GM12878 (cell line): ENCODE measurements at regions not wholly inside any gene's neighbourhood (a gene's known extent, or its start where the extent isn't known, plus 50 kb on each side); places are given as distances from the start of the nearest gene placed in this dataset.

ENCODE experiments used
- ATAC-seq: fragments of 200-7000 bp; cut with Tn5 transposase; 3 replicates; pipeline ENCODE4 v1.9.1; 2020; ENCODE audit warnings: mild to moderate bottlenecking, moderate library complexity
- BruUV-seq: library from RNA; stranded (reverse); fragments of 400-500 nt; replicated peaks from 2 replicates; lab custom pipeline; 2021; lab: Mats Ljungman, UMichigan
- CTCF ChIA-PET: fragments of 300-600 bp; sonication (Branson Sonifier 250); formaldehyde crosslinking; extraction: SDS; loops from one replicate; lab custom pipeline; 2021; ENCODE audit warnings: inconsistent platforms; lab: Yijun Ruan, JAX
- POLR2A ChIA-PET: fragments of 350-600 bp; formaldehyde crosslinking; extraction: SDS; loops from one replicate; lab custom pipeline; 2021; ENCODE audit warnings: inconsistent platforms; lab: Charles Lee
- RAD21 ChIA-PET: fragments of 300-600 bp; sonication (Branson Sonifier 250); formaldehyde crosslinking; loops from one replicate; lab custom pipeline; 2023; ENCODE audit warnings: antibody characterized with exemption; ENCODE audit not compliant: unreplicated experiment; lab: Charles Lee
- SMC1A ChIA-PET: fragments of 300-600 bp; sonication (Branson Sonifier 250); formaldehyde crosslinking; loops from one replicate; lab custom pipeline; 2023; ENCODE audit not compliant: unreplicated experiment, uncharacterized antibody; lab: Charles Lee
- DNase-seq: peaks from one replicate; pipeline ENCODE4 v3.0.0-alpha.2; 2011; ENCODE audit warnings: low read depth, low spot score
- FAIRE-seq: peaks from 3 replicates; lab custom pipeline; 2011; peaks lifted over from hg19 to GRCh38; lab: Jason Lieb, UNC
- H2AFZ ChIP-seq: 2 replicates; pipeline ENCODE4 v1.6.0; 2011; ENCODE audit warnings: low read depth, low read length, control low read depth; ENCODE audit not compliant: control insufficient read depth
- H3K27ac ChIP-seq: 2 replicates; pipeline ENCODE4 v1.5.1; 2011; ENCODE audit warnings: control low read depth; ENCODE audit not compliant: control insufficient read depth, insufficient read depth
- H3K27me3 ChIP-seq, 2 experiments: replicated peaks in 1 of 2; 2 replicates each; pipeline versions ENCODE4 v1.6.0 to v1.6.1; 2011; ENCODE audit warnings: low read length in 1 of 2; ENCODE audit not compliant: control insufficient read depth in 2 of 2, insufficient read depth in 2 of 2
- H3K36me3 ChIP-seq, 2 experiments: 2 replicates each; pipeline ENCODE4 v1.5.1; 2011; ENCODE audit warnings: low read length in 1 of 2; ENCODE audit not compliant: control insufficient read depth in 2 of 2, insufficient read depth in 2 of 2
- H3K4me1 ChIP-seq: 2 replicates; pipeline ENCODE4 v1.6.1; 2011; ENCODE audit warnings: mild to moderate bottlenecking, low read length, moderate library complexity, mixed read lengths; ENCODE audit not compliant: control insufficient read depth, insufficient read depth
- H3K4me2 ChIP-seq: 2 replicates; pipeline ENCODE4 v1.6.0; 2011; ENCODE audit warnings: control low read depth; ENCODE audit not compliant: control insufficient read depth, insufficient read depth
- H3K4me3 ChIP-seq: fragments of 200-600 bp; sonication (generic); 2 replicates; pipeline ENCODE4 v1.5.1; 2016
- H3K79me2 ChIP-seq: 2 replicates; pipeline ENCODE4 v1.6.0; 2011; ENCODE audit warnings: low read length; ENCODE audit not compliant: control insufficient read depth, insufficient read depth
- H3K9ac ChIP-seq: 2 replicates; pipeline ENCODE4 v1.8.0; 2011; ENCODE audit warnings: low read length, control low read depth, mixed read lengths; ENCODE audit not compliant: control insufficient read depth, insufficient read depth
- H3K9me3 ChIP-seq: replicated peaks from 3 replicates; pipeline ENCODE4 v1.5.1; 2011; ENCODE audit warnings: mild to moderate bottlenecking, low read length; ENCODE audit not compliant: control insufficient read depth, insufficient read depth
- H4K20me1 ChIP-seq: 2 replicates; pipeline ENCODE4 v1.6.0; 2011; ENCODE audit not compliant: control insufficient read depth, insufficient read depth
- CUX1 ChIP-seq: IDR thresholded peaks from 2 replicates; pipeline ENCODE4 v1.6.1; 2012; ENCODE audit warnings: improper control_type of control experiment, low read depth, low read length; ENCODE audit not compliant: insufficient replicate concordance
- JUNB ChIP-seq: IDR thresholded peaks from 2 replicates; pipeline ENCODE4 v1.6.1; 2016; ENCODE audit warnings: antibody characterized with exemption, mild to moderate bottlenecking
- NFIC ChIP-seq: IDR thresholded peaks from 2 replicates; pipeline ENCODE4 v1.6.1; 2012; ENCODE audit warnings: low read depth, mild to moderate bottlenecking, inconsistent platforms, low read length, moderate library complexity
- NRF1 ChIP-seq: conservative IDR thresholded peaks from 2 replicates; pipeline ENCODE4 v1.6.1; 2011; ENCODE audit warnings: mild to moderate bottlenecking, low read depth, low read length, improper control_type of control experiment
- RBBP5 ChIP-seq: fragments of 200-600 bp; sonication (generic); conservative IDR thresholded peaks from 2 replicates; pipeline ENCODE4 v1.6.1; 2016
- SIX5 ChIP-seq: IDR thresholded peaks from 2 replicates; pipeline ENCODE4 v1.6.1; 2011; ENCODE audit warnings: mild to moderate bottlenecking, low read depth, low read length, moderate library complexity; ENCODE audit not compliant: severe bottlenecking
- ZNF24 ChIP-seq: fragments of 450-650 bp; IDR thresholded peaks from 2 replicates; pipeline ENCODE4 v1.6.1; 2017; ENCODE audit warnings: antibody characterized with exemption, mild to moderate bottlenecking
- WGBS: methylation state at CpG from one replicate; pipeline ENCODE4 v1.1.6; 2016; ENCODE audit warnings: low lambda C conversion rate; ENCODE audit not compliant: insufficient replicate concordance, insufficient coverage; ENCODE audit errors: missing lambda C conversion rate; 5-methylcytosine and 5-hydroxymethylcytosine counted together
- in situ Hi-C: fragments of 300-500 bp; cut with MboI; formaldehyde crosslinking; loops from 9 replicates; pipeline ENCODE4 v1.14.3; 2018; ENCODE audit warnings: mixed read lengths
- intact Hi-C: fragments of 100-400 bp; cut with micrococcal nuclease; formaldehyde crosslinking; loops from one replicate; pipeline ENCODE4 v1.14.2; 2022; ENCODE audit not compliant: unreplicated experiment

GRCh38 chr18:76691800-76692199 is 130.6 kb upstream of the ZNF236 start:
- no peak for FAIRE-seq
- no peak overlapping the region for H3K27ac ChIP-seq
- POLR2A ChIA-PET, result no interaction called here
- no peak for DNase-seq
- in situ Hi-C loops, result no loop called here
- WGBS, result 5% methylated on average over 7 of the region's 7 CpGs
- H3K4me2 ChIP-seq, result no peak overlapping the region
- no peaks in the 10 kb centered on the region for H4K20me1 ChIP-seq
- no peaks in the 10 kb centered on the region for H3K36me3 ChIP-seq
- no peaks in the 10 kb centered on the region for H3K79me2 ChIP-seq
- H2AFZ ChIP-seq, result no peak overlapping the region
- no peak for ATAC-seq
- H3K9ac ChIP-seq, result no peak overlapping the region
- SMC1A ChIA-PET, result no interaction called here
- no peak overlapping the region for H3K4me3 ChIP-seq
- H3K4me1 ChIP-seq, result no peaks in the 10 kb centered on the region
- RAD21 ChIA-PET, result no interaction called here
- no peaks in the 10 kb centered on the region; a peak in 1 of 4 replicates for H3K27me3 ChIP-seq
- CTCF ChIA-PET, result no interaction called here
- TF ChIP-seq ZNF24 (no peak), CUX1 (no peak), RBBP5 (no peak), NFIC (no peak), SIX5 (no peak), JUNB (no peak), NRF1 (no peak)
- TF ChIP-seq, all 136 proteins: peak for 0
- no TSS peak for BruUV-seq
- H3K9me3 ChIP-seq, result no peaks in the 10 kb centered on the region
- intact Hi-C loops, result no loop called here
